Erythroblast (primary cell): ENCODE measurements at regions not wholly inside any gene's neighbourhood (a gene's known extent, or its start where the extent isn't known, plus 50 kb on each side); places are given as distances from the start of the nearest gene placed in this dataset.

Source experiments
- GATA1 ChIP-seq: IDR thresholded peaks from 2 replicates; pipeline ENCODE4 v1.6.1; 2011; ENCODE audit warnings: low read depth, mild to moderate bottlenecking, control low read depth, low read length, moderate library complexity
- POLR2A ChIP-seq: IDR thresholded peaks from 2 replicates; pipeline ENCODE4 v1.6.1; 2011; ENCODE audit warnings: mild to moderate bottlenecking, low read length

DNA sequence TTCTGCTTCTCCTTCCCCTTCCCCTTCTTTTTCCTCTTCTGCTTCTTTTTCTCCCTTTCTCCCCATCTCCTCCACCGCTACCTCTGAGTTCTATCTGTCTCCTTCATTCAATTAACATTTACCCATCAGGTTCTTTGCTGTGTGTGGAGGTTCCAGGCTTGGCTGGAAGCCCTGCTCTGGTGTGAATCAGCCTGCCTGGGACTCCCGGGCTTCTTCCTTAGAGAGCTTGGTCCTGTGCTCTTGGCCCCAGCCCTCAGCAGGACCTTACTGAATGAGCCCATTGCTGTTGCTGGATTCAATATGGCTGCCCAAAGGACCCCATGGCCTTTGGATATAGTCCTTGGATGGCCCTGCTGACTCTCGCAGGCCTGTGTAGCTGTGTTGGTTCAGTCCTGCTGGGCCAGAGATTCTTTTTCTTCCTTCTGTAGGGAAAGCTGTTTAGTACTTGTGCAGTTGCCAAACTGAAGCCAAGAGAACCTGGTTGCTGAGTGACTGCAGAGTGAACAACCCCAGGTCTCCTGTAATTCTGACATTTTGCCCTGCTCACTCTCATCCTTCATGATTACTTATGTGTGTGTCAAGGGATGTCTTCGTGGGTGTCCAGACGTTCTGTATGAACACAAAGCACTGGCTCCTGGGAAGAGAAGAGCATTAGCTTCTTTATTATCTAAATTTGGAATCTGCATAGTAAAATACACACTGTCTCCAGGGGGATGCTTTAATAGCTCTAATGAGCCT lies 81.0 kb upstream of the ZBED5 start:
- no peak for TF ChIP-seq POLR2A
- no peak for TF ChIP-seq GATA1
